Vagina (tissue), 2 donors: ENCODE measurements at regions not wholly inside any gene's neighbourhood (a gene's known extent, or its start where the extent isn't known, plus 50 kb on each side); places are given as distances from the start of the nearest gene placed in this dataset.

Source experiments
- CTCF ChIP-seq, 3 experiments: fragments of 450-650 bp in 2 of 3; fragments of 200-600 bp in 1 of 3; sonication (generic) in 1 of 3; IDR thresholded peaks; one replicate each; pipeline ENCODE4 v1.5.1; 2017 to 2019; ENCODE audit warnings: antibody characterized with exemption in 3 of 3, mild to moderate bottlenecking in 2 of 3, moderate library complexity in 2 of 3
- POLR2A ChIP-seq, 2 donors: fragments of 450-650 bp; IDR thresholded peaks; one replicate each; pipeline ENCODE4 v1.6.1; 2017; ENCODE audit warnings: antibody characterized with exemption in 2 of 2, mild to moderate bottlenecking in 2 of 2, moderate library complexity in 2 of 2
- POLR2AphosphoS5 ChIP-seq, 2 donors: sonication (generic); formaldehyde crosslinking; IDR thresholded peaks; one replicate each; pipeline ENCODE4 v1.9.0; 2017; ENCODE audit warnings: antibody characterized with exemption in 2 of 2, mild to moderate bottlenecking in 2 of 2, low read depth in 1 of 2; ENCODE audit not compliant: insufficient read depth in 1 of 2

GRCh38 chr11:91257667-91258066 is 967.0 kb upstream of the FAT3 start:
- TF ChIP-seq POLR2AphosphoS5 (IDR thresholded peaks at IDR 0.05; ENCODE audit: insufficient read depth in 1 of 2, low read depth in 1 of 2) (no peak), CTCF (IDR thresholded peaks at IDR 0.05) (no peak), POLR2A (IDR thresholded peaks at IDR 0.05) (no peak)
